GM23338 (cell line): ENCODE measurements at regions not wholly inside any gene's neighbourhood (a gene's known extent, or its start where the extent isn't known, plus 50 kb on each side); places are given as distances from the start of the nearest gene placed in this dataset.

Source experiments
- ATAC-seq: fragments of 200-7000 bp; cut with Tn5 transposase; 3 replicates; pipeline ENCODE4 v1.9.1; 2020
- DNase-seq: peaks from one replicate; pipeline ENCODE4 v3.0.0-alpha.2; 2015; ENCODE audit warnings: low spot score
- H2AFZ ChIP-seq: fragments of 200-600 bp; sonication (generic); 2 replicates; pipeline ENCODE4 v1.8.0; 2016; ENCODE audit warnings: antibody characterized with exemption, mild to moderate bottlenecking, moderate library complexity
- H3F3A ChIP-seq: fragments of 200-600 bp; sonication (generic); replicated peaks from 2 replicates; pipeline ENCODE4 v1.8.0; 2017; ENCODE audit warnings: antibody characterized with exemption, mixed run types, low read depth
- H3K27ac ChIP-seq: fragments of 200-600 bp; sonication (generic); 2 replicates; pipeline ENCODE4 v1.6.1; 2016; ENCODE audit warnings: low read depth
- H3K27me3 ChIP-seq: fragments of 200-600 bp; sonication (generic); 2 replicates; pipeline ENCODE4 v1.8.0; 2016; ENCODE audit warnings: mild to moderate bottlenecking, mixed run types, moderate library complexity; ENCODE audit not compliant: insufficient read depth
- H3K36me3 ChIP-seq: fragments of 200-600 bp; sonication (generic); 2 replicates; pipeline ENCODE4 v1.8.0; 2016; ENCODE audit warnings: mild to moderate bottlenecking; ENCODE audit not compliant: insufficient read depth
- H3K4me1 ChIP-seq: fragments of 200-600 bp; sonication (generic); 2 replicates; pipeline ENCODE4 v1.8.0; 2016; ENCODE audit warnings: mild to moderate bottlenecking, moderate library complexity; ENCODE audit not compliant: insufficient read depth
- H3K4me2 ChIP-seq: fragments of 200-600 bp; sonication (generic); 2 replicates; pipeline ENCODE4 v1.7.1; 2017; ENCODE audit warnings: mixed run types
- H3K4me3 ChIP-seq: fragments of 200-600 bp; sonication (generic); 2 replicates; pipeline ENCODE4 v1.6.1; 2016; ENCODE audit warnings: mixed run types
- H3K79me2 ChIP-seq: fragments of 200-600 bp; sonication (generic); replicated peaks from 2 replicates; pipeline ENCODE4 v1.8.0; 2017; ENCODE audit warnings: mild to moderate bottlenecking; ENCODE audit not compliant: insufficient read depth
- H3K9me2 ChIP-seq: fragments of 200-600 bp; sonication (generic); 2 replicates; pipeline ENCODE4 v1.8.0; 2017; ENCODE audit not compliant: insufficient read depth
- H4K20me1 ChIP-seq: fragments of 200-600 bp; sonication (generic); replicated peaks from 2 replicates; pipeline ENCODE4 v1.8.0; 2017; ENCODE audit warnings: mild to moderate bottlenecking; ENCODE audit not compliant: insufficient read depth
- H3K27ac Mint-ChIP-seq: 2 replicates; pipeline ENCODE4 v1.8.0; 2020; ENCODE audit warnings: inconsistent platforms, mild to moderate bottlenecking, moderate library complexity, mixed read lengths
- H3K27me3 Mint-ChIP-seq: 3 replicates; pipeline ENCODE4 v1.8.0; 2022; ENCODE audit warnings: low read depth, mild to moderate bottlenecking, moderate library complexity, mixed read lengths, inconsistent platforms; ENCODE audit not compliant: insufficient read depth, poor library complexity
- H3K36me3 Mint-ChIP-seq: 3 replicates; pipeline ENCODE4 v1.8.0; 2021; ENCODE audit warnings: low read depth, mild to moderate bottlenecking, inconsistent platforms, moderate library complexity, mixed read lengths
- H3K4me1 Mint-ChIP-seq: 3 replicates; pipeline ENCODE4 v1.8.0; 2020; ENCODE audit warnings: mild to moderate bottlenecking, inconsistent platforms, mixed read lengths
- H3K4me3 Mint-ChIP-seq: 3 replicates; pipeline ENCODE4 v1.8.0; 2021; ENCODE audit warnings: moderate library complexity, mild to moderate bottlenecking, inconsistent platforms, mixed read lengths
- H3K9me3 Mint-ChIP-seq: 3 replicates; pipeline ENCODE4 v1.8.0; 2020; ENCODE audit warnings: moderate library complexity, mild to moderate bottlenecking, inconsistent platforms, mixed read lengths
- CREB1 ChIP-seq: fragments of 250-450 bp; sonication (Bioruptor Pico); IDR thresholded peaks from 2 replicates; pipeline ENCODE4 v1.5.0; 2020; ENCODE audit warnings: low read depth, mild to moderate bottlenecking, moderate library complexity
- ETS1 ChIP-seq: IDR thresholded peaks from 2 replicates; pipeline ENCODE4 v1.6.1; 2016; ENCODE audit warnings: antibody characterized with exemption
- EZH2 ChIP-seq: fragments of 200-600 bp; sonication (generic); IDR thresholded peaks from one replicate; pipeline ENCODE4 v1.8.0; 2017; ENCODE audit warnings: antibody characterized with exemption, mild to moderate bottlenecking, low read depth; ENCODE audit not compliant: unreplicated experiment
- EZH2phosphoT487 ChIP-seq: fragments of 200-600 bp; sonication (generic); IDR thresholded peaks from one replicate; pipeline ENCODE4 v1.8.1; 2018; ENCODE audit warnings: antibody characterized with exemption; ENCODE audit not compliant: unreplicated experiment
- JUNB ChIP-seq: IDR thresholded peaks from one replicate; pipeline ENCODE4 v1.6.1; 2016; ENCODE audit warnings: antibody characterized with exemption; ENCODE audit not compliant: unreplicated experiment
- NANOG ChIP-seq: IDR thresholded peaks from 2 replicates; pipeline ENCODE4 v1.6.1; 2016; ENCODE audit warnings: antibody characterized with exemption, borderline replicate concordance
- POLR2AphosphoS5 ChIP-seq: IDR thresholded peaks from 2 replicates; pipeline ENCODE4 v1.6.1; 2016; ENCODE audit warnings: antibody characterized with exemption, low read depth
- STAT1 ChIP-seq: IDR thresholded peaks from one replicate; pipeline ENCODE4 v1.6.1; 2016; ENCODE audit warnings: antibody characterized with exemption; ENCODE audit not compliant: unreplicated experiment
- ZNF114 ChIP-seq: fragments of 250-450 bp; sonication (Bioruptor Pico); IDR thresholded peaks from 2 replicates; pipeline ENCODE4 v1.5.0; 2020; ENCODE audit warnings: mild to moderate bottlenecking, moderate library complexity
- ZNF331 ChIP-seq: fragments of 250-450 bp; sonication (Bioruptor Pico); IDR thresholded peaks from 2 replicates; pipeline ENCODE4 v1.5.0; 2020; ENCODE audit warnings: low read depth, mild to moderate bottlenecking, moderate library complexity
- TF ChIP-seq, protein P1 (sequence below), 2 experiments: fragments of 200-600 bp in 1 of 2; sonication (generic) in 1 of 2; conservative IDR thresholded peaks; 2 replicates each; pipeline versions ENCODE4 v1.5.1 to v1.6.1; 2016 to 2017; ENCODE audit warnings: antibody characterized with exemption in 2 of 2, low read depth in 2 of 2, mild to moderate bottlenecking in 2 of 2, moderate library complexity in 1 of 2
- TF ChIP-seq, protein P2 (sequence below): fragments of 250-450 bp; sonication (Bioruptor Pico); IDR thresholded peaks from 2 replicates; pipeline ENCODE4 v1.5.0; 2020; ENCODE audit warnings: mild to moderate bottlenecking, moderate library complexity
- TF ChIP-seq, protein P3 (sequence below): IDR thresholded peaks from one replicate; pipeline ENCODE4 v1.6.1; 2018; ENCODE audit warnings: antibody characterized with exemption; ENCODE audit not compliant: unreplicated experiment

DNA sequence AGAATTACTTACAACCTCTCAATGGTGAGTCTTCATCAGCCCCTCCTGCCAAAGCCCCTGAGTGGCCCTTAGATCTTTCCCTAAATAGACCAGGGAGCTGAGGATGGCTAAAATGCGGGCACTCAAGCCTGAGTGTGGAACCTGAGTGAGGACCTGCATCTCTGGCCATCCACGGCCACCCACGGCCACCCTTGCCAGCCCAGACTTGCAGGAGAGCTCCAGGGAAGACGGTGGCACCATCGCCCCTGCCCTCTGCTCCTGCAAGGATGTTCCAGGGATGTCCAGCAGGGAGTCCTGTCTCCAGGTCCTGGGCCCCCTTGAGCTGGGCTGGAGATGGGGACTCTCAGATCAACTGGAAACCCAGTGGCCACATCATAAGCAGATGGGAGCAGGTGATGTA lies 68.2 kb upstream of the OLFM1 start:
- Histone ChIP-seq H3K4me3 (no peak overlapping the region), H3K36me3 (no peaks in the 10 kb centered on the region), H3K4me2 (no peak overlapping the region), H3K27me3 (no peaks in the 10 kb centered on the region), H2AFZ (no peak overlapping the region), H3F3A (no peaks in the 10 kb centered on the region), H3K79me2 (no peaks in the 10 kb centered on the region), H4K20me1 (no peaks in the 10 kb centered on the region), H3K9me2 (no peaks in the 10 kb centered on the region), H3K4me1 (no peaks in the 10 kb centered on the region), H3K27ac (no peak overlapping the region)
- Mint-ChIP-seq H3K36me3 (no peaks in the 10 kb centered on the region), H3K9me3 (peaks cover 5% of the 10 kb centered on the region; the same call in 2 of the 3 replicates), H3K4me1 (no peaks in the 10 kb centered on the region; the same call in 2 of the 3 replicates), H3K4me3 (no peak overlapping the region), H3K27me3 (peaks cover 8% of the 10 kb centered on the region), H3K27ac (no peak overlapping the region)
- DNase-seq = no peak
- ATAC-seq = no peak
- TF ChIP-seq, protein P1, sequence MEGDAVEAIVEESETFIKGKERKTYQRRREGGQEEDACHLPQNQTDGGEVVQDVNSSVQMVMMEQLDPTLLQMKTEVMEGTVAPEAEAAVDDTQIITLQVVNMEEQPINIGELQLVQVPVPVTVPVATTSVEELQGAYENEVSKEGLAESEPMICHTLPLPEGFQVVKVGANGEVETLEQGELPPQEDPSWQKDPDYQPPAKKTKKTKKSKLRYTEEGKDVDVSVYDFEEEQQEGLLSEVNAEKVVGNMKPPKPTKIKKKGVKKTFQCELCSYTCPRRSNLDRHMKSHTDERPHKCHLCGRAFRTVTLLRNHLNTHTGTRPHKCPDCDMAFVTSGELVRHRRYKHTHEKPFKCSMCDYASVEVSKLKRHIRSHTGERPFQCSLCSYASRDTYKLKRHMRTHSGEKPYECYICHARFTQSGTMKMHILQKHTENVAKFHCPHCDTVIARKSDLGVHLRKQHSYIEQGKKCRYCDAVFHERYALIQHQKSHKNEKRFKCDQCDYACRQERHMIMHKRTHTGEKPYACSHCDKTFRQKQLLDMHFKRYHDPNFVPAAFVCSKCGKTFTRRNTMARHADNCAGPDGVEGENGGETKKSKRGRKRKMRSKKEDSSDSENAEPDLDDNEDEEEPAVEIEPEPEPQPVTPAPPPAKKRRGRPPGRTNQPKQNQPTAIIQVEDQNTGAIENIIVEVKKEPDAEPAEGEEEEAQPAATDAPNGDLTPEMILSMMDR (conservative IDR thresholded peaks at IDR 0.05; ENCODE audit: low read depth in 2 of 2) = no peak
- TF ChIP-seq CREB1 (CRISPR knock-in tag) = no peak
- no peak for TF ChIP-seq STAT1
- no peak for TF ChIP-seq EZH2phosphoT487
- no peak for TF ChIP-seq ZNF114 (CRISPR knock-in tag)
- TF ChIP-seq POLR2AphosphoS5 = no peak
- no peak for TF ChIP-seq JUNB
- TF ChIP-seq, protein P2, sequence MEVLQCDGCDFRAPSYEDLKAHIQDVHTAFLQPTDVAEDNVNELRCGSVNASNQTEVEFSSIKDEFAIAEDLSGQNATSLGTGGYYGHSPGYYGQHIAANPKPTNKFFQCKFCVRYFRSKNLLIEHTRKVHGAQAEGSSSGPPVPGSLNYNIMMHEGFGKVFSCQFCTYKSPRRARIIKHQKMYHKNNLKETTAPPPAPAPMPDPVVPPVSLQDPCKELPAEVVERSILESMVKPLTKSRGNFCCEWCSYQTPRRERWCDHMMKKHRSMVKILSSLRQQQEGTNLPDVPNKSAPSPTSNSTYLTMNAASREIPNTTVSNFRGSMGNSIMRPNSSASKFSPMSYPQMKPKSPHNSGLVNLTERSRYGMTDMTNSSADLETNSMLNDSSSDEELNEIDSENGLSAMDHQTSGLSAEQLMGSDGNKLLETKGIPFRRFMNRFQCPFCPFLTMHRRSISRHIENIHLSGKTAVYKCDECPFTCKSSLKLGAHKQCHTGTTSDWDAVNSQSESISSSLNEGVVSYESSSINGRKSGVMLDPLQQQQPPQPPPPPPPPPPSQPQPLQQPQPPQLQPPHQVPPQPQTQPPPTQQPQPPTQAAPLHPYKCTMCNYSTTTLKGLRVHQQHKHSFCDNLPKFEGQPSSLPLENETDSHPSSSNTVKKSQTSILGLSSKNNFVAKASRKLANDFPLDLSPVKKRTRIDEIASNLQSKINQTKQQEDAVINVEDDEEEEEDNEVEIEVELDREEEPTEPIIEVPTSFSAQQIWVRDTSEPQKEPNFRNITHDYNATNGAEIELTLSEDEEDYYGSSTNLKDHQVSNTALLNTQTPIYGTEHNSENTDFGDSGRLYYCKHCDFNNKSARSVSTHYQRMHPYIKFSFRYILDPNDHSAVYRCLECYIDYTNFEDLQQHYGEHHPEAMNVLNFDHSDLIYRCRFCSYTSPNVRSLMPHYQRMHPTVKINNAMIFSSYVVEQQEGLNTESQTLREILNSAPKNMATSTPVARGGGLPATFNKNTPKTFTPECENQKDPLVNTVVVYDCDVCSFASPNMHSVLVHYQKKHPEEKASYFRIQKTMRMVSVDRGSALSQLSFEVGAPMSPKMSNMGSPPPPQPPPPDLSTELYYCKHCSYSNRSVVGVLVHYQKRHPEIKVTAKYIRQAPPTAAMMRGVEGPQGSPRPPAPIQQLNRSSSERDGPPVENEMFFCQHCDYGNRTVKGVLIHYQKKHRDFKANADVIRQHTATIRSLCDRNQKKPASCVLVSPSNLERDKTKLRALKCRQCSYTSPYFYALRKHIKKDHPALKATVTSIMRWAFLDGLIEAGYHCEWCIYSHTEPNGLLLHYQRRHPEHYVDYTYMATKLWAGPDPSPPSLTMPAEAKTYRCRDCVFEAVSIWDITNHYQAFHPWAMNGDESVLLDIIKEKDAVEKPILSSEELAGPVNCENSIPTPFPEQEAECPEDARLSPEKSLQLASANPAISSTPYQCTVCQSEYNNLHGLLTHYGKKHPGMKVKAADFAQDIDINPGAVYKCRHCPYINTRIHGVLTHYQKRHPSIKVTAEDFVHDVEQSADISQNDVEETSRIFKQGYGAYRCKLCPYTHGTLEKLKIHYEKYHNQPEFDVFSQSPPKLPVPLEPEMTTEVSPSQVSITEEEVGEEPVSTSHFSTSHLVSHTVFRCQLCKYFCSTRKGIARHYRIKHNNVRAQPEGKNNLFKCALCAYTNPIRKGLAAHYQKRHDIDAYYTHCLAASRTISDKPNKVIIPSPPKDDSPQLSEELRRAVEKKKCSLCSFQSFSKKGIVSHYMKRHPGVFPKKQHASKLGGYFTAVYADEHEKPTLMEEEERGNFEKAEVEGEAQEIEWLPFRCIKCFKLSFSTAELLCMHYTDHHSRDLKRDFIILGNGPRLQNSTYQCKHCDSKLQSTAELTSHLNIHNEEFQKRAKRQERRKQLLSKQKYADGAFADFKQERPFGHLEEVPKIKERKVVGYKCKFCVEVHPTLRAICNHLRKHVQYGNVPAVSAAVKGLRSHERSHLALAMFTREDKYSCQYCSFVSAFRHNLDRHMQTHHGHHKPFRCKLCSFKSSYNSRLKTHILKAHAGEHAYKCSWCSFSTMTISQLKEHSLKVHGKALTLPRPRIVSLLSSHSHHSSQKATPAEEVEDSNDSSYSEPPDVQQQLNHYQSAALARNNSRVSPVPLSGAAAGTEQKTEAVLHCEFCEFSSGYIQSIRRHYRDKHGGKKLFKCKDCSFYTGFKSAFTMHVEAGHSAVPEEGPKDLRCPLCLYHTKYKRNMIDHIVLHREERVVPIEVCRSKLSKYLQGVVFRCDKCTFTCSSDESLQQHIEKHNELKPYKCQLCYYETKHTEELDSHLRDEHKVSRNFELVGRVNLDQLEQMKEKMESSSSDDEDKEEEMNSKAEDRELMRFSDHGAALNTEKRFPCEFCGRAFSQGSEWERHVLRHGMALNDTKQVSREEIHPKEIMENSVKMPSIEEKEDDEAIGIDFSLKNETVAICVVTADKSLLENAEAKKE (CRISPR knock-in tag) = no peak
- TF ChIP-seq ZNF331 = no peak
- no peak for TF ChIP-seq ETS1
- TF ChIP-seq EZH2 = no peak
- no peak for TF ChIP-seq NANOG
- TF ChIP-seq, protein P3, sequence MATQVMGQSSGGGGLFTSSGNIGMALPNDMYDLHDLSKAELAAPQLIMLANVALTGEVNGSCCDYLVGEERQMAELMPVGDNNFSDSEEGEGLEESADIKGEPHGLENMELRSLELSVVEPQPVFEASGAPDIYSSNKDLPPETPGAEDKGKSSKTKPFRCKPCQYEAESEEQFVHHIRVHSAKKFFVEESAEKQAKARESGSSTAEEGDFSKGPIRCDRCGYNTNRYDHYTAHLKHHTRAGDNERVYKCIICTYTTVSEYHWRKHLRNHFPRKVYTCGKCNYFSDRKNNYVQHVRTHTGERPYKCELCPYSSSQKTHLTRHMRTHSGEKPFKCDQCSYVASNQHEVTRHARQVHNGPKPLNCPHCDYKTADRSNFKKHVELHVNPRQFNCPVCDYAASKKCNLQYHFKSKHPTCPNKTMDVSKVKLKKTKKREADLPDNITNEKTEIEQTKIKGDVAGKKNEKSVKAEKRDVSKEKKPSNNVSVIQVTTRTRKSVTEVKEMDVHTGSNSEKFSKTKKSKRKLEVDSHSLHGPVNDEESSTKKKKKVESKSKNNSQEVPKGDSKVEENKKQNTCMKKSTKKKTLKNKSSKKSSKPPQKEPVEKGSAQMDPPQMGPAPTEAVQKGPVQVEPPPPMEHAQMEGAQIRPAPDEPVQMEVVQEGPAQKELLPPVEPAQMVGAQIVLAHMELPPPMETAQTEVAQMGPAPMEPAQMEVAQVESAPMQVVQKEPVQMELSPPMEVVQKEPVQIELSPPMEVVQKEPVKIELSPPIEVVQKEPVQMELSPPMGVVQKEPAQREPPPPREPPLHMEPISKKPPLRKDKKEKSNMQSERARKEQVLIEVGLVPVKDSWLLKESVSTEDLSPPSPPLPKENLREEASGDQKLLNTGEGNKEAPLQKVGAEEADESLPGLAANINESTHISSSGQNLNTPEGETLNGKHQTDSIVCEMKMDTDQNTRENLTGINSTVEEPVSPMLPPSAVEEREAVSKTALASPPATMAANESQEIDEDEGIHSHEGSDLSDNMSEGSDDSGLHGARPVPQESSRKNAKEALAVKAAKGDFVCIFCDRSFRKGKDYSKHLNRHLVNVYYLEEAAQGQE = no peak
